ENCODE measurements at regions not wholly inside any gene's neighbourhood (a gene's known extent, or its start where the extent isn't known, plus 50 kb on each side); places are given as distances from the start of the nearest gene placed in this dataset.

GRCh38 chr4:138938366-138938690 is 77.3 kb upstream of the NOCT start:
- Histone ChIP-seq H3K4me1 (no peaks in the 10 kb centered on the region), H3K27ac (no peak overlapping the region), H3K4me3 (no peak overlapping the region), H3K9me3 (no peaks in the 10 kb centered on the region), H3K36me3 (replicated peaks in 1 of 2; ENCODE audit: insufficient read depth in 1 of 2, low read depth in 2 of 2) (no peaks in the 10 kb centered on the region), H3K27me3 (no peaks in the 10 kb centered on the region)
- intact Hi-C loops (cut with DNase I), result no loop called here
- DNase-seq, result no peak
- ATAC-seq, result no peak
- TF ChIP-seq POLR2A (IDR thresholded peaks at IDR 0.05), result no peak
- TF ChIP-seq CTCF (IDR thresholded peaks at IDR 0.05), result peak in 6 of 7 experiments; percentile 8 to 57 (median 42)
- WGBS, 2 donors, result 3 to 5% methylated on average over 3 of the region's 3 CpGs

DNA sequence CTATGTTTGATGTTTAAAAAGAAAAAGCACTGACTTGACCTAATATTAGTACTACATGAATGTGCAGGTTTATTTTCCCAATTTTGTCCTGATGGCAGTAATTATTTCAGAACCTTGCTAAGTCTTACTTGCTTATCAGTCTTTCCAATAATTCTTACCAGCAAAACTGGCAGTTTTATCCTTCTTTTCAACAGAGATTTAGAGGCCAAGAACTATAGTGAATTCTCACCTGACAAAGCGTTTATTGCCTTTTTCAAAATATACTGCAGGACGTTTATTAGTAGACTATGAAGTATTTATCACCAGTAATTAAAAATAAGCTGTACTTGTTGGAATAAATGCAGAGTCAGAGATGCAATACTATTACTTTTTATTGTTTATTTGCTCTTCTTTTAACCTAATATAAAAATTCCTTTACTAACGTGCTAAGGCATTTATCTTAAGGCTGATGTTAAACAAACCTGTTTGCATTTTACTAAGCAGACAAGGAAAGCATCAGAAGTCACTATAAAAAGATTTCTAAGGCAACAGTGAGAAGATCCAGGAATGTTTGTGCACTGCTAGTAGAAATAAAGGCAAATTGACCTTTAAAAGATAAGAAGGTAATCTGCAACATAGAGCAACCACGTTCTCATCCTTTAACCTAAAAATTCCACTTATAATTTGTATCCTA is 80.3 kb upstream of the NOCT start:
- no peak for DNase-seq

DNA sequence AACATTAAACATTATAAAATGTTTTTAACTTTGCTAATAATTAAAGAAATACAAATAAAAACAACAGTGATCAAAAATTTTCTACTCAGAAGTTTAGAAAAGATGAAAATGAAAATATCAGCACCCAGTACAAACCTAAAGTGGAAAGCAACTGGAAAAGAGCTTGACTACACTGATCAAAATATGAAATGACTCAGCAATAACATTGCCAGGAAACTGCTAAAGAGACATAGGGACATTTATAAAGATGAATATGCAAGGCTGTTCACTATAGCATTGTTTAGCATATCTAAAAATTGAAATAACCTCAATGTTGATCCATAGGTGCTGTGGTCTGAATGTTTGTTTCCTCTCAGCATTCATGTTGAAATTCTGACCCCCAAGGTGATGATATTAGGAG is 88.5 kb upstream of the NOCT start:
- no peak for DNase-seq
- Histone ChIP-seq H3K4me3 (no peak overlapping the region), H3K36me3 (replicated peaks in 1 of 2; ENCODE audit: insufficient read depth in 1 of 2, low read depth in 2 of 2) (no peaks in the 10 kb centered on the region), H3K9me3 (no peaks in the 10 kb centered on the region), H3K4me1 (no peaks in the 10 kb centered on the region), H3K27me3 (no peaks in the 10 kb centered on the region), H3K27ac (no peak overlapping the region)
- intact Hi-C loops (cut with DNase I), result no loop called here
- ATAC-seq, result no peak
- no peak for TF ChIP-seq POLR2A (IDR thresholded peaks at IDR 0.05)
- TF ChIP-seq CTCF (IDR thresholded peaks at IDR 0.05), result no peak

More for the DNA sequence above, 80.3 kb upstream of the NOCT start:
- TF ChIP-seq POLR2A (IDR thresholded peaks at IDR 0.05), result no peak
- TF ChIP-seq CTCF (IDR thresholded peaks at IDR 0.05), result no peak
- no peaks in the 10 kb centered on the region for H3K36me3 ChIP-seq (replicated peaks in 1 of 2; ENCODE audit: insufficient read depth in 1 of 2, low read depth in 2 of 2)
- H3K27ac ChIP-seq, result no peak overlapping the region
- H3K4me1 ChIP-seq, result no peaks in the 10 kb centered on the region
- no peaks in the 10 kb centered on the region for H3K27me3 ChIP-seq
- no peaks in the 10 kb centered on the region for H3K9me3 ChIP-seq
- no peak overlapping the region for H3K4me3 ChIP-seq
- intact Hi-C loops (cut with DNase I), result no loop called here
- no peak for ATAC-seq
- WGBS, 2 donors, result 50 to 54% methylated on average over 4 of the region's 4 CpGs

- intact Hi-C loops (cut with DNase I), result no loop called here
- DNase-seq (no peak), ATAC-seq (no peak)
- Histone ChIP-seq H3K36me3 (replicated peaks in 1 of 2; ENCODE audit: insufficient read depth in 1 of 2, low read depth in 2 of 2) (no peaks in the 10 kb centered on the region), H3K4me1 (no peaks in the 10 kb centered on the region), H3K9me3 (no peaks in the 10 kb centered on the region), H3K4me3 (no peak overlapping the region), H3K27me3 (no peaks in the 10 kb centered on the region), H3K27ac (no peak overlapping the region)
- whole genome bisulfite sequencing, 2 donors, result 77 to 78% methylated on average over 3 of the region's 3 CpGs
- TF ChIP-seq CTCF (IDR thresholded peaks at IDR 0.05), result no peak
- TF ChIP-seq POLR2A (IDR thresholded peaks at IDR 0.05), result no peak
Measured at GRCh38 chr4:138925495-138925894, 90.1 kb upstream of the NOCT start.
